A549 (cell line): ENCODE measurements at regions not wholly inside any gene's neighbourhood (a gene's known extent, or its start where the extent isn't known, plus 50 kb on each side); places are given as distances from the start of the nearest gene placed in this dataset.

Source experiments
- ATAC-seq, 2 experiments: fragments of 200-7000 bp in 1 of 2; fragments of >200 bp in 1 of 2; cut with Nextera tagmentation in 1 of 2; cut with Tn5 transposase in 1 of 2; 3 replicates each; pipeline versions ENCODE4 v1.8.0 to v1.9.1; 2018 to 2020; ENCODE audit warnings: mild to moderate bottlenecking in 1 of 2, moderate library complexity in 1 of 2
- CTCF ChIA-PET: fragments of 300-600 bp; sonication (Branson Sonifier 250); formaldehyde crosslinking; extraction: SDS; loops from one replicate; lab custom pipeline; 2021; ENCODE audit warnings: antibody characterized with exemption, inconsistent platforms; lab: Yijun Ruan, JAX
- POLR2A ChIA-PET: fragments of 350-600 bp; formaldehyde crosslinking; extraction: SDS; loops from one replicate; lab custom pipeline; 2021; ENCODE audit warnings: antibody characterized with exemption, inconsistent platforms; lab: Yijun Ruan, JAX
- DNase-seq, 2 experiments: peaks; one replicate each; pipeline versions ENCODE4 v3.0.0 to v3.0.0-alpha.2; 2011 to 2016; ENCODE audit warnings: low read depth in 1 of 2, low spot score in 1 of 2
- FAIRE-seq: peaks from 2 replicates; lab custom pipeline; 2011; peaks lifted over from hg19 to GRCh38; lab: Jason Lieb, UNC
- H3K27ac ChIP-seq, 2 experiments: fragments of >200 bp; sonication (Bioruptor Twin); formaldehyde crosslinking; 3 replicates each; pipeline ENCODE4 v1.5.1; 2016 to 2017
- H3K4me1 ChIP-seq: fragments of >200 bp; sonication (Bioruptor Twin); formaldehyde crosslinking; 3 replicates; pipeline ENCODE4 v1.6.1; 2016
- H3K4me2 ChIP-seq: fragments of >200 bp; sonication (Bioruptor Twin); formaldehyde crosslinking; 3 replicates; pipeline ENCODE4 v1.6.1; 2016
- H3K4me3 ChIP-seq: fragments of >200 bp; sonication (Bioruptor Twin); formaldehyde crosslinking; 3 replicates; pipeline ENCODE4 v1.5.1; 2016
- H3K9me3 ChIP-seq: fragments of >200 bp; sonication (Bioruptor Twin); formaldehyde crosslinking; 3 replicates; pipeline ENCODE4 v1.6.1; 2016
- BHLHE40 ChIP-seq: IDR thresholded peaks from 2 replicates; pipeline ENCODE4 v1.6.1; 2012; ENCODE audit warnings: low read depth, low read length, inconsistent platforms
- EHMT2 ChIP-seq: fragments of 200-600 bp; sonication (generic); IDR thresholded peaks from 2 replicates; pipeline ENCODE4 v1.6.1; 2016; ENCODE audit warnings: antibody characterized with exemption, low read depth, mild to moderate bottlenecking, moderate library complexity
- HOXB13 ChIP-seq: fragments of 250-450 bp; sonication (Bioruptor Pico); IDR thresholded peaks from 2 replicates; pipeline ENCODE4 v1.5.0; 2020; ENCODE audit warnings: low read depth, mild to moderate bottlenecking, moderate library complexity
- MAFK ChIP-seq: fragments of 450-650 bp; IDR thresholded peaks from 2 replicates; pipeline ENCODE4 v1.6.1; 2014; ENCODE audit not compliant: partially characterized antibody
- NFE2L2 ChIP-seq: fragments of 150-350 bp; conservative IDR thresholded peaks from 2 replicates; pipeline ENCODE4 v1.6.1; 2014; ENCODE audit warnings: low read length
- PHF8 ChIP-seq: fragments of 200-600 bp; sonication (generic); IDR thresholded peaks from 2 replicates; pipeline ENCODE4 v1.6.1; 2016; ENCODE audit warnings: low read depth, mild to moderate bottlenecking, antibody characterized with exemption, moderate library complexity, borderline replicate concordance
- POLR2AphosphoS2 ChIP-seq: conservative IDR thresholded peaks from 2 replicates; pipeline ENCODE4 v1.6.1; 2012; ENCODE audit warnings: low read length, improper control_type of control experiment, inconsistent platforms
- RARB ChIP-seq: fragments of 250-450 bp; sonication (Bioruptor Pico); IDR thresholded peaks from 2 replicates; pipeline ENCODE4 v1.8.0; 2021; ENCODE audit warnings: mild to moderate bottlenecking, moderate library complexity
- RNF2 ChIP-seq: fragments of 200-600 bp; sonication (generic); IDR thresholded peaks from 2 replicates; pipeline ENCODE4 v1.6.1; 2016; ENCODE audit warnings: low read depth, mild to moderate bottlenecking, antibody characterized with exemption, moderate library complexity, borderline replicate concordance
- SREBF2 ChIP-seq: fragments of 450-650 bp; IDR thresholded peaks from 2 replicates; pipeline ENCODE4 v1.6.1; 2014; ENCODE audit warnings: mild to moderate bottlenecking, moderate library complexity
- ZC3H11A ChIP-seq: fragments of 450-650 bp; IDR thresholded peaks from 2 replicates; pipeline ENCODE4 v1.6.1; 2014; ENCODE audit warnings: antibody characterized with exemption, mild to moderate bottlenecking
- ZFP36 ChIP-seq: fragments of 450-650 bp; IDR thresholded peaks from 2 replicates; pipeline ENCODE4 v1.6.1; 2014; ENCODE audit warnings: borderline replicate concordance; ENCODE audit not compliant: partially characterized antibody
- WGBS: methylation state at CpG from one replicate; pipeline ENCODE4 v1.1.6; 2017; ENCODE audit errors: missing lambda C conversion rate; 5-methylcytosine and 5-hydroxymethylcytosine counted together
- TF ChIP-seq, protein P1 (sequence below): IDR thresholded peaks from 2 replicates; pipeline ENCODE4 v1.6.1; 2012; ENCODE audit warnings: low read depth, borderline replicate concordance
- TF ChIP-seq, protein P2 (sequence below): IDR thresholded peaks from 2 replicates; pipeline ENCODE4 v1.6.1; 2012
- TF ChIP-seq, protein P3 (sequence below): fragments of 150-350 bp; IDR thresholded peaks from 2 replicates; pipeline ENCODE4 v1.6.1; 2014; ENCODE audit warnings: low read depth, mild to moderate bottlenecking, low read length
- TF ChIP-seq, protein P4 (sequence below): fragments of >200 bp; sonication (Bioruptor Twin); formaldehyde crosslinking; IDR thresholded peaks from 3 replicates; pipeline ENCODE4 v1.6.1; 2016
- TF ChIP-seq, protein P5 (sequence below): fragments of 250-450 bp; sonication (Bioruptor Pico); IDR thresholded peaks from 2 replicates; pipeline ENCODE4 v1.5.0; 2020; ENCODE audit warnings: low read depth, mild to moderate bottlenecking, moderate library complexity

DNA sequence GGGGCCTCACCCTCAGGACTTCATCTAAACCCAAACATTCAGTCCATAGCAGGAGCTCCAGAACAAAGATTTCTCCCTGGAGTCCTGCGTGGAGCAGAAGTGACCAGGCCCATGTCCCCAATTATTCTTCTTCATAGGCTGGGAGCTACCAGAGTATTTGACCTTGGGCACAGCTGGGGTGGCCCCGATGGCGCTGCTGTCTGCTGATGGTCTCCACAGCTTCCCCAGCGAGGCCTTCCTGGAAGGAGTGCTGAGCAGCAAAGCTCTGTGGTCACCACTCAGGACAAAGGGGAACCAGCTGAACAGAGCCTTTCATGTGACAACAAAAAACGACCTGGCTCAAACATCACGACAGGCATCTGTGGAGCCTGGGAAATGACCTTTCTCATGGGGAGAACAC lies 62.7 kb upstream of the ARGLU1 start:
- DNase-seq (no peak), FAIRE-seq (no peak), ATAC-seq (no peak)
- TF ChIP-seq, protein P1, sequence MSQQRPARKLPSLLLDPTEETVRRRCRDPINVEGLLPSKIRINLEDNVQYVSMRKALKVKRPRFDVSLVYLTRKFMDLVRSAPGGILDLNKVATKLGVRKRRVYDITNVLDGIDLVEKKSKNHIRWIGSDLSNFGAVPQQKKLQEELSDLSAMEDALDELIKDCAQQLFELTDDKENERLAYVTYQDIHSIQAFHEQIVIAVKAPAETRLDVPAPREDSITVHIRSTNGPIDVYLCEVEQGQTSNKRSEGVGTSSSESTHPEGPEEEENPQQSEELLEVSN = no peak
- TF ChIP-seq POLR2AphosphoS2 = no peak
- no peak for TF ChIP-seq MAFK
- TF ChIP-seq RARB (CRISPR knock-in tag) = no peak
- TF ChIP-seq RNF2 = no peak
- TF ChIP-seq, protein P2, sequence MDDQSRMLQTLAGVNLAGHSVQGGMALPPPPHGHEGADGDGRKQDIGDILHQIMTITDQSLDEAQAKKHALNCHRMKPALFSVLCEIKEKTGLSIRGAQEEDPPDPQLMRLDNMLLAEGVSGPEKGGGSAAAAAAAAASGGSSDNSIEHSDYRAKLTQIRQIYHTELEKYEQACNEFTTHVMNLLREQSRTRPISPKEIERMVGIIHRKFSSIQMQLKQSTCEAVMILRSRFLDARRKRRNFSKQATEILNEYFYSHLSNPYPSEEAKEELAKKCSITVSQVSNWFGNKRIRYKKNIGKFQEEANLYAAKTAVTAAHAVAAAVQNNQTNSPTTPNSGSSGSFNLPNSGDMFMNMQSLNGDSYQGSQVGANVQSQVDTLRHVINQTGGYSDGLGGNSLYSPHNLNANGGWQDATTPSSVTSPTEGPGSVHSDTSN = no peak
- TF ChIP-seq, protein P3, sequence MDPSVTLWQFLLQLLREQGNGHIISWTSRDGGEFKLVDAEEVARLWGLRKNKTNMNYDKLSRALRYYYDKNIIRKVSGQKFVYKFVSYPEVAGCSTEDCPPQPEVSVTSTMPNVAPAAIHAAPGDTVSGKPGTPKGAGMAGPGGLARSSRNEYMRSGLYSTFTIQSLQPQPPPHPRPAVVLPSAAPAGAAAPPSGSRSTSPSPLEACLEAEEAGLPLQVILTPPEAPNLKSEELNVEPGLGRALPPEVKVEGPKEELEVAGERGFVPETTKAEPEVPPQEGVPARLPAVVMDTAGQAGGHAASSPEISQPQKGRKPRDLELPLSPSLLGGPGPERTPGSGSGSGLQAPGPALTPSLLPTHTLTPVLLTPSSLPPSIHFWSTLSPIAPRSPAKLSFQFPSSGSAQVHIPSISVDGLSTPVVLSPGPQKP = no peak
- TF ChIP-seq SREBF2 = no peak
- TF ChIP-seq, protein P4, sequence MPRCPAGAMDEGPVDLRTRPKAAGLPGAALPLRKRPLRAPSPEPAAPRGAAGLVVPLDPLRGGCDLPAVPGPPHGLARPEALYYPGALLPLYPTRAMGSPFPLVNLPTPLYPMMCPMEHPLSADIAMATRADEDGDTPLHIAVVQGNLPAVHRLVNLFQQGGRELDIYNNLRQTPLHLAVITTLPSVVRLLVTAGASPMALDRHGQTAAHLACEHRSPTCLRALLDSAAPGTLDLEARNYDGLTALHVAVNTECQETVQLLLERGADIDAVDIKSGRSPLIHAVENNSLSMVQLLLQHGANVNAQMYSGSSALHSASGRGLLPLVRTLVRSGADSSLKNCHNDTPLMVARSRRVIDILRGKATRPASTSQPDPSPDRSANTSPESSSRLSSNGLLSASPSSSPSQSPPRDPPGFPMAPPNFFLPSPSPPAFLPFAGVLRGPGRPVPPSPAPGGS = no peak
- TF ChIP-seq, protein P5, sequence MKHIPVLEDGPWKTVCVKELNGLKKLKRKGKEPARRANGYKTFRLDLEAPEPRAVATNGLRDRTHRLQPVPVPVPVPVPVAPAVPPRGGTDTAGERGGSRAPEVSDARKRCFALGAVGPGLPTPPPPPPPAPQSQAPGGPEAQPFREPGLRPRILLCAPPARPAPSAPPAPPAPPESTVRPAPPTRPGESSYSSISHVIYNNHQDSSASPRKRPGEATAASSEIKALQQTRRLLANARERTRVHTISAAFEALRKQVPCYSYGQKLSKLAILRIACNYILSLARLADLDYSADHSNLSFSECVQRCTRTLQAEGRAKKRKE (CRISPR knock-in tag) = no peak
- POLR2A ChIA-PET = no interaction called here
- no peaks in the 10 kb centered on the region for H3K4me1 ChIP-seq
- no peak overlapping the region for H3K4me3 ChIP-seq
- no peak overlapping the region for H3K4me2 ChIP-seq
- H3K27ac ChIP-seq = no peak overlapping the region
- CTCF ChIA-PET = no interaction called here
- WGBS = 3% methylated on average over 6 of the region's 6 CpGs
- H3K9me3 ChIP-seq = no peaks in the 10 kb centered on the region

DNA sequence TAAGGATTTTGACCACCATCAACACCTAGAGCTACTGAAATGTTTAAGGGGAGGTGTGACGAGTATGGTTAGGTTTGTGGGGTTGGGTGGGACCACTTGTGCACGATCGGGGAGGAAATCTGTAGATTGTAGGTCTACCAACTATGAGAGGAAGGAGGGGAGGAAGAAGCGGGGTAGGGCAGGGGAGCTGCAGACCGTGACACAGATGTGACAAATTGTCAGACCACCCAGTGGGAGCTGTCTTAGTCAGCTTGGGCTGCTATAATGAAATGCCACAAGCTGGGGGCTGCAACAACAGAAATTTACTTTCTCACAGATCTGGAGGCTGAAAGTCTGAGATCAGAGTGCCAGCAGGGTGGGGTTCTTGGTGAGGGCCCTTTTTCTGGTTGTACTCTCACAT lies 62.2 kb upstream of the ARGLU1 start:
- WGBS = 16% methylated on average over 5 of the region's 5 CpGs
- no peak for TF ChIP-seq ZFP36
- TF ChIP-seq RARB (CRISPR knock-in tag) = no peak
- TF ChIP-seq BHLHE40 = no peak
- TF ChIP-seq NFE2L2 = no peak
- TF ChIP-seq EHMT2 = no peak
- no peak for TF ChIP-seq PHF8
- TF ChIP-seq HOXB13 (CRISPR knock-in tag) = no peak
- TF ChIP-seq, protein P5 (CRISPR knock-in tag) = no peak
- no peak for TF ChIP-seq ZC3H11A
- POLR2A ChIA-PET = no interaction called here
- Histone ChIP-seq H3K4me1 (no peaks in the 10 kb centered on the region), H3K4me3 (no peak overlapping the region), H3K4me2 (no peak overlapping the region), H3K27ac (no peak overlapping the region), H3K9me3 (no peaks in the 10 kb centered on the region)
- FAIRE-seq (no peak), DNase-seq (no peak), ATAC-seq (no peak)
- CTCF ChIA-PET = no interaction called here
